Liver (tissue), 8 donors: ENCODE measurements at regions not wholly inside any gene's neighbourhood (a gene's known extent, or its start where the extent isn't known, plus 50 kb on each side); places are given as distances from the start of the nearest gene placed in this dataset.

ENCODE experiments used
- DNase-seq: peaks from one replicate; pipeline ENCODE4 v3.0.0-alpha.2; 2017; ENCODE audit warnings: low spot score
- H3K27ac ChIP-seq, 2 donors: one replicate each; pipeline ENCODE4 v1.7.0; 2013; ENCODE audit warnings: inconsistent platforms in 2 of 2, low read length in 2 of 2, control low read depth in 1 of 2, low read depth in 1 of 2, mild to moderate bottlenecking in 1 of 2
- H3K27me3 ChIP-seq, 4 donors: one replicate each; pipeline versions ENCODE4 v1.6.1 to v1.7.0; 2013; ENCODE audit warnings: low read length in 3 of 4, inconsistent platforms in 1 of 4, mild to moderate bottlenecking in 1 of 4, moderate library complexity in 1 of 4; ENCODE audit not compliant: control insufficient read depth in 4 of 4, insufficient read depth in 4 of 4
- H3K36me3 ChIP-seq, 4 donors: one replicate each; pipeline versions ENCODE4 v1.6.1 to v1.7.0; 2013; ENCODE audit warnings: low read length in 3 of 4, mild to moderate bottlenecking in 3 of 4, low read depth in 1 of 4, moderate library complexity in 1 of 4; ENCODE audit not compliant: control insufficient read depth in 4 of 4, insufficient read depth in 3 of 4
- H3K4me1 ChIP-seq, 4 donors: one replicate each; pipeline versions ENCODE4 v1.6.1 to v1.7.0; 2013; ENCODE audit warnings: low read length in 3 of 4, mild to moderate bottlenecking in 3 of 4, moderate library complexity in 1 of 4; ENCODE audit not compliant: control insufficient read depth in 4 of 4, insufficient read depth in 4 of 4
- H3K4me3 ChIP-seq, 3 donors: one replicate each; pipeline versions ENCODE4 v1.6.1 to v1.7.0; 2013; ENCODE audit warnings: low read length in 3 of 3, control low read depth in 1 of 3, low read depth in 1 of 3, mild to moderate bottlenecking in 1 of 3
- H3K9ac ChIP-seq, 2 donors: one replicate each; pipeline ENCODE4 v1.7.0; 2013; ENCODE audit warnings: low read length in 2 of 2, mild to moderate bottlenecking in 2 of 2, moderate library complexity in 2 of 2, control low read depth in 1 of 2, low read depth in 1 of 2
- H3K9me3 ChIP-seq, 4 donors: one replicate each; pipeline versions ENCODE4 v1.6.1 to v1.7.0; 2013; ENCODE audit warnings: low read length in 3 of 4; ENCODE audit not compliant: control insufficient read depth in 4 of 4
- FOXA1 ChIP-seq: IDR thresholded peaks from 2 replicates; pipeline ENCODE4 v1.6.1; 2016; ENCODE audit warnings: antibody characterized with exemption
- FOXA2 ChIP-seq: IDR thresholded peaks from 2 replicates; pipeline ENCODE4 v1.6.1; 2016; ENCODE audit warnings: antibody characterized with exemption
- GABPA ChIP-seq, 2 donors: IDR thresholded peaks in 1 of 2; conservative IDR thresholded peaks in 1 of 2; 2 replicates each; pipeline ENCODE4 v1.6.1; 2016; ENCODE audit warnings: antibody characterized with exemption in 2 of 2, mild to moderate bottlenecking in 1 of 2, moderate library complexity in 1 of 2
- NR2F2 ChIP-seq: IDR thresholded peaks from 2 replicates; pipeline ENCODE4 v1.6.1; 2016; ENCODE audit warnings: antibody characterized with exemption
- RAD21 ChIP-seq, 2 donors: IDR thresholded peaks; 2 replicates each; pipeline ENCODE4 v1.6.1; 2016; ENCODE audit warnings: antibody characterized with exemption in 2 of 2, mild to moderate bottlenecking in 2 of 2
- RXRA ChIP-seq, 2 donors: IDR thresholded peaks; 2 replicates each; pipeline ENCODE4 v1.6.1; 2017 to 2018; ENCODE audit warnings: antibody characterized with exemption in 2 of 2, mild to moderate bottlenecking in 1 of 2
- SP1 ChIP-seq: IDR thresholded peaks from 2 replicates; pipeline ENCODE4 v1.6.1; 2018; ENCODE audit warnings: antibody characterized with exemption, mild to moderate bottlenecking
- TAF1 ChIP-seq: conservative IDR thresholded peaks from 2 replicates; pipeline ENCODE4 v1.6.1; 2016; ENCODE audit warnings: antibody characterized with exemption, mild to moderate bottlenecking
- YY1 ChIP-seq: IDR thresholded peaks from 2 replicates; pipeline ENCODE4 v1.6.1; 2016; ENCODE audit warnings: antibody characterized with exemption, mild to moderate bottlenecking
- WGBS: extraction: QIAGEN DNeasy Blood & Tissue Kit; methylation state at CpG from one replicate; pipeline ENCODE4 v1.1.7; 2013; 5-methylcytosine and 5-hydroxymethylcytosine counted together
- TF ChIP-seq, protein P1 (sequence below): IDR thresholded peaks from 2 replicates; pipeline ENCODE4 v1.6.1; 2016; ENCODE audit warnings: antibody characterized with exemption
- TF ChIP-seq, protein P2 (sequence below): fragments of 150-350 bp; IDR thresholded peaks from 2 replicates; pipeline ENCODE4 v1.5.1; 2017; ENCODE audit warnings: improper control_type of control experiment, low read depth, low read length; ENCODE audit not compliant: missing input control
- TF ChIP-seq, protein P3 (sequence below): IDR thresholded peaks from 2 replicates; pipeline ENCODE4 v1.6.1; 2016; ENCODE audit warnings: antibody characterized with exemption
- TF ChIP-seq, protein P4 (sequence below): IDR thresholded peaks from 2 replicates; pipeline ENCODE4 v1.6.1; 2016; ENCODE audit warnings: antibody characterized with exemption, mild to moderate bottlenecking
- TF ChIP-seq, protein P5 (sequence below): IDR thresholded peaks from 2 replicates; pipeline ENCODE4 v1.6.1; 2016; ENCODE audit warnings: antibody characterized with exemption
- donor health status: healthy.
- donor health status: healthy.
- donor health status: healthy.
- donor health status: healthy.
- donor health status: healthy.

DNA sequence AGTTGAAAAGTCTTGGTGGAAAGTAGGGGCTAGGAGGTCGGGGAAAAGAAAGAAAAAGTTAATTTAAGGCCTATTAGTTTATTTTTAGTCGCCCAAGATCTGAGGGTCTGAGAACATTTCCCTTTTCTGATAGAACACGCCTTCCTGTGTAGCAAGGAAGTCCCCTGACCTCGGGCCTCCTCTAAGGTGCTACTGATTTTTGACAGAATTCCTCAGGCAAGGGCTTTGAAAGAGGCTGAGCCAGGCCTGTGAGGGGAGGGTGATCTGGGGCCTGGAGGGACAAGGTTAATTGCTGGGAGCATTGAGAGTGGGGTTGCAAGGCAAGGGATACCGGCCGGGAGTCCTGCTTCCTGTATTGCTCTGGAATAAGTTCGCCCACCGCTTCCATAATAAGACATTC, 131.4 kb upstream of the MYCN start:
- no peak overlapping the region for H3K4me3 ChIP-seq
- no peaks in the 10 kb centered on the region for H3K27me3 ChIP-seq
- no peaks in the 10 kb centered on the region for H3K9me3 ChIP-seq
- H3K9ac ChIP-seq = no peak overlapping the region
- no peak overlapping the region for H3K27ac ChIP-seq
- H3K36me3 ChIP-seq = no peaks in the 10 kb centered on the region
- no peaks in the 10 kb centered on the region for H3K4me1 ChIP-seq
- WGBS = 74% methylated on average over 8 of the region's 8 CpGs
- TF ChIP-seq, protein P1, sequence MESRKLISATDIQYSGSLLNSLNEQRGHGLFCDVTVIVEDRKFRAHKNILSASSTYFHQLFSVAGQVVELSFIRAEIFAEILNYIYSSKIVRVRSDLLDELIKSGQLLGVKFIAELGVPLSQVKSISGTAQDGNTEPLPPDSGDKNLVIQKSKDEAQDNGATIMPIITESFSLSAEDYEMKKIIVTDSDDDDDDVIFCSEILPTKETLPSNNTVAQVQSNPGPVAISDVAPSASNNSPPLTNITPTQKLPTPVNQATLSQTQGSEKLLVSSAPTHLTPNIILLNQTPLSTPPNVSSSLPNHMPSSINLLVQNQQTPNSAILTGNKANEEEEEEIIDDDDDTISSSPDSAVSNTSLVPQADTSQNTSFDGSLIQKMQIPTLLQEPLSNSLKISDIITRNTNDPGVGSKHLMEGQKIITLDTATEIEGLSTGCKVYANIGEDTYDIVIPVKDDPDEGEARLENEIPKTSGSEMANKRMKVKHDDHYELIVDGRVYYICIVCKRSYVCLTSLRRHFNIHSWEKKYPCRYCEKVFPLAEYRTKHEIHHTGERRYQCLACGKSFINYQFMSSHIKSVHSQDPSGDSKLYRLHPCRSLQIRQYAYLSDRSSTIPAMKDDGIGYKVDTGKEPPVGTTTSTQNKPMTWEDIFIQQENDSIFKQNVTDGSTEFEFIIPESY = no peak
- TF ChIP-seq, protein P2, sequence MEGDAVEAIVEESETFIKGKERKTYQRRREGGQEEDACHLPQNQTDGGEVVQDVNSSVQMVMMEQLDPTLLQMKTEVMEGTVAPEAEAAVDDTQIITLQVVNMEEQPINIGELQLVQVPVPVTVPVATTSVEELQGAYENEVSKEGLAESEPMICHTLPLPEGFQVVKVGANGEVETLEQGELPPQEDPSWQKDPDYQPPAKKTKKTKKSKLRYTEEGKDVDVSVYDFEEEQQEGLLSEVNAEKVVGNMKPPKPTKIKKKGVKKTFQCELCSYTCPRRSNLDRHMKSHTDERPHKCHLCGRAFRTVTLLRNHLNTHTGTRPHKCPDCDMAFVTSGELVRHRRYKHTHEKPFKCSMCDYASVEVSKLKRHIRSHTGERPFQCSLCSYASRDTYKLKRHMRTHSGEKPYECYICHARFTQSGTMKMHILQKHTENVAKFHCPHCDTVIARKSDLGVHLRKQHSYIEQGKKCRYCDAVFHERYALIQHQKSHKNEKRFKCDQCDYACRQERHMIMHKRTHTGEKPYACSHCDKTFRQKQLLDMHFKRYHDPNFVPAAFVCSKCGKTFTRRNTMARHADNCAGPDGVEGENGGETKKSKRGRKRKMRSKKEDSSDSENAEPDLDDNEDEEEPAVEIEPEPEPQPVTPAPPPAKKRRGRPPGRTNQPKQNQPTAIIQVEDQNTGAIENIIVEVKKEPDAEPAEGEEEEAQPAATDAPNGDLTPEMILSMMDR = no peak
- TF ChIP-seq GABPA (IDR thresholded peaks at IDR 0.05 in 1 of 2, conservative IDR thresholded peaks at IDR 0.05 in 1 of 2) (no peak), RAD21 (IDR thresholded peaks at IDR 0.05) (no peak), YY1 (no peak)
- TF ChIP-seq, protein P3, sequence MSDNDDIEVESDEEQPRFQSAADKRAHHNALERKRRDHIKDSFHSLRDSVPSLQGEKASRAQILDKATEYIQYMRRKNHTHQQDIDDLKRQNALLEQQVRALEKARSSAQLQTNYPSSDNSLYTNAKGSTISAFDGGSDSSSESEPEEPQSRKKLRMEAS = no peak
- DNase-seq = no peak

DNA sequence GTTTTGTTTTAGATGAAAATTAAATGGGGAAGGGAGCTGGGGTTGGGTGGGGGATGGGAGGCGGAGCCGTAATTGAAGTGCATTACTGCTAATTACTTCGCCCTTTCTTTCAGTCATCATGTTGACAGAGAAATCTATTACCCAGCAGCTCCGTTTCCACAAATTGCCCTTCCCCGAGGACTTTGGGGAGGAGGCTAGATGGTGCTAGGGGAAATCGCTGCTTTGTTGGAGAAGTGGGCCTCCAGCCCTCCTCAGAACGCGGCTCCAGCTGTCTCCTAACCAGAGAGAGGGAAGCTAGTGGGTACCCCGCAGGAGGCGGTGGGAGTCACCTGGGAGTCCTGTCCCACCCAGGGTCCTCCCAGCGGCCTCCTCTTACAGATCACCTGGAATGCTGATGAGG, 130.9 kb upstream of the MYCN start:
- 82% methylated on average over 11 of the region's 11 CpGs for WGBS
- TF ChIP-seq FOXA2 (no peak), RAD21 (IDR thresholded peaks at IDR 0.05) (no peak), SP1 (no peak), FOXA1 (no peak), YY1 (no peak), TAF1 (no peak), GABPA (IDR thresholded peaks at IDR 0.05 in 1 of 2, conservative IDR thresholded peaks at IDR 0.05 in 1 of 2) (no peak), NR2F2 (no peak), RXRA (IDR thresholded peaks at IDR 0.05) (no peak)
- TF ChIP-seq, protein P4, sequence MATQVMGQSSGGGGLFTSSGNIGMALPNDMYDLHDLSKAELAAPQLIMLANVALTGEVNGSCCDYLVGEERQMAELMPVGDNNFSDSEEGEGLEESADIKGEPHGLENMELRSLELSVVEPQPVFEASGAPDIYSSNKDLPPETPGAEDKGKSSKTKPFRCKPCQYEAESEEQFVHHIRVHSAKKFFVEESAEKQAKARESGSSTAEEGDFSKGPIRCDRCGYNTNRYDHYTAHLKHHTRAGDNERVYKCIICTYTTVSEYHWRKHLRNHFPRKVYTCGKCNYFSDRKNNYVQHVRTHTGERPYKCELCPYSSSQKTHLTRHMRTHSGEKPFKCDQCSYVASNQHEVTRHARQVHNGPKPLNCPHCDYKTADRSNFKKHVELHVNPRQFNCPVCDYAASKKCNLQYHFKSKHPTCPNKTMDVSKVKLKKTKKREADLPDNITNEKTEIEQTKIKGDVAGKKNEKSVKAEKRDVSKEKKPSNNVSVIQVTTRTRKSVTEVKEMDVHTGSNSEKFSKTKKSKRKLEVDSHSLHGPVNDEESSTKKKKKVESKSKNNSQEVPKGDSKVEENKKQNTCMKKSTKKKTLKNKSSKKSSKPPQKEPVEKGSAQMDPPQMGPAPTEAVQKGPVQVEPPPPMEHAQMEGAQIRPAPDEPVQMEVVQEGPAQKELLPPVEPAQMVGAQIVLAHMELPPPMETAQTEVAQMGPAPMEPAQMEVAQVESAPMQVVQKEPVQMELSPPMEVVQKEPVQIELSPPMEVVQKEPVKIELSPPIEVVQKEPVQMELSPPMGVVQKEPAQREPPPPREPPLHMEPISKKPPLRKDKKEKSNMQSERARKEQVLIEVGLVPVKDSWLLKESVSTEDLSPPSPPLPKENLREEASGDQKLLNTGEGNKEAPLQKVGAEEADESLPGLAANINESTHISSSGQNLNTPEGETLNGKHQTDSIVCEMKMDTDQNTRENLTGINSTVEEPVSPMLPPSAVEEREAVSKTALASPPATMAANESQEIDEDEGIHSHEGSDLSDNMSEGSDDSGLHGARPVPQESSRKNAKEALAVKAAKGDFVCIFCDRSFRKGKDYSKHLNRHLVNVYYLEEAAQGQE = no peak
- TF ChIP-seq, protein P1 = no peak
- TF ChIP-seq, protein P2 = no peak
- TF ChIP-seq, protein P5, sequence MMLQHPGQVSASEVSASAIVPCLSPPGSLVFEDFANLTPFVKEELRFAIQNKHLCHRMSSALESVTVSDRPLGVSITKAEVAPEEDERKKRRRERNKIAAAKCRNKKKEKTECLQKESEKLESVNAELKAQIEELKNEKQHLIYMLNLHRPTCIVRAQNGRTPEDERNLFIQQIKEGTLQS = no peak
- no peaks in the 10 kb centered on the region for H3K9me3 ChIP-seq

More for the DNA sequence above, 130.9 kb upstream of the MYCN start:
- no peak overlapping the region for H3K4me3 ChIP-seq
- no peak for DNase-seq
- no peaks in the 10 kb centered on the region for H3K4me1 ChIP-seq
- H3K27ac ChIP-seq = no peak overlapping the region
- H3K27me3 ChIP-seq = no peaks in the 10 kb centered on the region
- H3K36me3 ChIP-seq = no peaks in the 10 kb centered on the region
- no peak overlapping the region for H3K9ac ChIP-seq
